ENCODE measurements at regions not wholly inside any gene's neighbourhood (a gene's known extent, or its start where the extent isn't known, plus 50 kb on each side); places are given as distances from the start of the nearest gene placed in this dataset.

GRCh38 chr5:176721509-176721908, 74.2 kb downstream of the TSPAN17 start:
- no peak overlapping the region for H3K4me3 ChIP-seq (replicated peaks; ENCODE audit: low read depth, low read length)
- no peak for DNase-seq (ENCODE audit: extremely low read depth, low read depth)
- no peak for TF ChIP-seq CTCF (IDR thresholded peaks at IDR 0.05; ENCODE audit: low read depth, low read length, missing control alignments)

- DNase-seq (ENCODE audit: extremely low read depth, low read depth): no peak
- H3K4me3 ChIP-seq (replicated peaks; ENCODE audit: low read depth, low read length): no peak overlapping the region
- no peak for TF ChIP-seq CTCF (IDR thresholded peaks at IDR 0.05; ENCODE audit: low read depth, low read length, missing control alignments)
Measured at GRCh38 chr5:176722757-176723156, 75.5 kb downstream of the TSPAN17 start.

- no peak for DNase-seq (ENCODE audit: extremely low read depth, low read depth)
- H3K4me3 ChIP-seq (replicated peaks; ENCODE audit: low read depth, low read length): no peak overlapping the region
- TF ChIP-seq CTCF (IDR thresholded peaks at IDR 0.05; ENCODE audit: low read depth, low read length, missing control alignments): no peak
Measured at GRCh38 chr5:176723440-176723839, 76.2 kb downstream of the TSPAN17 start.

GRCh38 chr5:176724472-176724871, 77.2 kb downstream of the TSPAN17 start:
- TF ChIP-seq CTCF (IDR thresholded peaks at IDR 0.05; ENCODE audit: low read depth, low read length, missing control alignments): no peak
- DNase-seq (ENCODE audit: extremely low read depth, low read depth): no peak
- no peak overlapping the region for H3K4me3 ChIP-seq (replicated peaks; ENCODE audit: low read depth, low read length)

GRCh38 chr5:176725521-176726280, 78.4 kb downstream of the TSPAN17 start:
- no peak overlapping the region for H3K4me3 ChIP-seq (replicated peaks; ENCODE audit: low read depth, low read length)
- no peak for TF ChIP-seq CTCF (IDR thresholded peaks at IDR 0.05; ENCODE audit: low read depth, low read length, missing control alignments)
- no peak for DNase-seq (ENCODE audit: extremely low read depth, low read depth)

GRCh38 chr5:176726746-176727527, 79.7 kb downstream of the TSPAN17 start:
- no peak for DNase-seq (ENCODE audit: extremely low read depth, low read depth)
- H3K4me3 ChIP-seq (replicated peaks; ENCODE audit: low read depth, low read length): no peak overlapping the region
- no peak for TF ChIP-seq CTCF (IDR thresholded peaks at IDR 0.05; ENCODE audit: low read depth, low read length, missing control alignments)

All from HFF-Myc (cell line).